ENCODE measurements at regions not wholly inside any gene's neighbourhood (a gene's known extent, or its start where the extent isn't known, plus 50 kb on each side); places are given as distances from the start of the nearest gene placed in this dataset.

DNA sequence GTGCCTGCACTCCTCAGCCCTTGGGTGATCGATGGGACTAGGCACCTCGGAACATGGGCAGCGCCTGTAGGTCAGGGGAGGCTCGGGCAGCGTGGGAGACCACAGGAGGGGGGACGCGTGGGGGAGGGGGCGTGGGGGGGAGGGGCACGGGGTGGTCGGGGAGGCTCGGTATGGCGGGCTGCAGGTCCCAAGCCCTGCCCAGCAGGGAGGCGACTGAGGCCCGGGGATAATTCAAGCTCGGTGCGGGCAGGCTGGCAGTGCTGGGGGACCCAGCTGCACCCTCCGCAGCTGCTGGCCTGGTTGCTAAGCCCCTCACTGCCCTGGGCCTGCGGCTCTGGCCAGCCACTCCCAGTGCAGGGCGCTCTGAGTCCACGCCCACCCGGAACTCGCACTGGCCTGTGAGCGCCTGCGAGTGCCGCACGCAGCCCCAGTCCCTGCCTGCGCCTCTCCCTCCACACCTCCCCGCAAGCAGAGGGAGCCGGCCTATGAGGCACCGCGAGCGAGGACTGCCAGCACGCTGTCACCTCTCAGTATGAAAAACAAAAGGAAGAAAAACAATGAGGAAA lies 1698.3 kb upstream of the RAG2 start:
- CTCF ChIA-PET, result no interaction called here
- no peak for DNase-seq (ENCODE audit: extremely low spot score)
- POLR2A ChIA-PET, result no interaction called here
- TF ChIP-seq ELF4 (IDR thresholded peaks at IDR 0.05) (no peak), SUZ12 (IDR thresholded peaks at IDR 0.05) (no peak), ZNF384 (IDR thresholded peaks at IDR 0.05) (no peak), ARNT (IDR thresholded peaks at IDR 0.05) (no peak), L3MBTL2 (conservative IDR thresholded peaks at IDR 0.05) (no peak), FOXK2 (IDR thresholded peaks at IDR 0.05) (no peak), LEF1 (IDR thresholded peaks at IDR 0.05; ENCODE audit: borderline replicate concordance) (no peak), NFRKB (IDR thresholded peaks at IDR 0.05) (no peak), HDGF (IDR thresholded peaks at IDR 0.05; ENCODE audit: borderline replicate concordance) (no peak), BHLHE40 (IDR thresholded peaks at IDR 0.05; ENCODE audit: borderline replicate concordance) (no peak), CTBP1 (IDR thresholded peaks at IDR 0.05; ENCODE audit: borderline replicate concordance) (no peak)
- TF ChIP-seq, protein P1, sequence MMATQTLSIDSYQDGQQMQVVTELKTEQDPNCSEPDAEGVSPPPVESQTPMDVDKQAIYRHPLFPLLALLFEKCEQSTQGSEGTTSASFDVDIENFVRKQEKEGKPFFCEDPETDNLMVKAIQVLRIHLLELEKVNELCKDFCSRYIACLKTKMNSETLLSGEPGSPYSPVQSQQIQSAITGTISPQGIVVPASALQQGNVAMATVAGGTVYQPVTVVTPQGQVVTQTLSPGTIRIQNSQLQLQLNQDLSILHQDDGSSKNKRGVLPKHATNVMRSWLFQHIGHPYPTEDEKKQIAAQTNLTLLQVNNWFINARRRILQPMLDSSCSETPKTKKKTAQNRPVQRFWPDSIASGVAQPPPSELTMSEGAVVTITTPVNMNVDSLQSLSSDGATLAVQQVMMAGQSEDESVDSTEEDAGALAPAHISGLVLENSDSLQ (IDR thresholded peaks at IDR 0.05), result no peak

DNA sequence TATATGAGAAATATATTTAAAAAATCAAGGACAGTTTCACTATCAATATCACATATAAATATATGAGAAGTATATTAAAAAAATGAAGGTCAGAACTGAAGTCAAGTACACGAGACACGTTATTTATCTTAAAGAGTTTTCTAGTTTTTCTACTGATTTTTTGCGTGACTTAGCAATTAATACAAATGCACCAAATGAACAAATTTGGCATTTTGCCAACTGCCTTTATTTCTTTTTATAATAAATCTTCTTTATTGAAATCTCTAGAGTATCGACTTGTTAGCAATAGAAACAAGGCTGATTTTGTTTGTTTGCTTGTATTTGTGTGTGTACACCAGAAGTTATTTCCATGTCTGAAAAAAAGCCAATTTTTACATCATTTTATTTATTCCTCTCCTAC lies 1684.7 kb upstream of the RAG2 start:
- no peak for DNase-seq (ENCODE audit: extremely low spot score)
- ChIA-PET CTCF (no interaction called here), POLR2A (no interaction called here)
- TF ChIP-seq BHLHE40 (IDR thresholded peaks at IDR 0.05; ENCODE audit: borderline replicate concordance) (no peak), SUZ12 (IDR thresholded peaks at IDR 0.05) (no peak), NFRKB (IDR thresholded peaks at IDR 0.05) (no peak), FOXK2 (IDR thresholded peaks at IDR 0.05) (no peak), FOXM1 (IDR thresholded peaks at IDR 0.05; ENCODE audit: borderline replicate concordance) (no peak), ELF4 (IDR thresholded peaks at IDR 0.05) (no peak), HDGF (IDR thresholded peaks at IDR 0.05; ENCODE audit: borderline replicate concordance) (no peak), CTBP1 (IDR thresholded peaks at IDR 0.05; ENCODE audit: borderline replicate concordance) (no peak), ARNT (IDR thresholded peaks at IDR 0.05) (no peak)

DNA sequence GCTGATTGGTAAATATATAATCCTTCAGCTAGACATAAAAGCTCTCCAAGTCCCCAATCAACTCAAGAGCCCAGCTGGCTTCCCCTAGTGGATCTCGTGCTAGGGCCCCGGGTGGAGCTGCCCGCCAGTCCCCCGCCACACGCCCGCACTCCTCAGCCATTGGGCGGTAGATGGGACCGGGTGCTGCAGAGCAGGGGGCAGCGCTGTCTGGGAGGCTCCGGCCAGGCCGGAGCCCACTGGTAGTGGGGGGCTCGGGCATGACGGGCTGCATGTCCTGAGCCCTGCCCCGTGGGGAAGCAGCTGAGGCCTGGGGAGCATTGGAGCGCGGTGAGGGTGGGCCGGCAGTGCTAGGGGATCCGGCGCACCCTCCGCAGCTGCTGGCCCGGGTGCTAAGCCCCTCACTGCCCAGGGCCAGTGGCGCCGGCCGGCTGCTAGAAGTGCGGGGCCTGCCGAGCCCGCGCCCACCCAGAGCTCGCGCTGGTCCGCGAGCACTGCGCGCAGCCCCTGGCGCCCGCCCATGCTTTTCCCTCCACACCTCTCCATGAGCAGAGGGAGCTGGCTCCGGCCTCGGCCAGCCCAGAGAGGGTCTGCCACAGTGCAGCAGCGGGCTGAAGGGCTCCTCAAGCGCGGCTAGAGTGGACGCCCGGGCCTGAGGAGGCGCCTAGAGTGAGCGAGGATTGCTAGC lies 1680.6 kb upstream of the RAG2 start:
- POLR2A ChIA-PET, result no interaction called here
- DNase-seq (ENCODE audit: extremely low spot score), result no peak
- CTCF ChIA-PET, result no interaction called here
- TF ChIP-seq ARNT (IDR thresholded peaks at IDR 0.05) (no peak), TARDBP (IDR thresholded peaks at IDR 0.05) (no peak)

DNA sequence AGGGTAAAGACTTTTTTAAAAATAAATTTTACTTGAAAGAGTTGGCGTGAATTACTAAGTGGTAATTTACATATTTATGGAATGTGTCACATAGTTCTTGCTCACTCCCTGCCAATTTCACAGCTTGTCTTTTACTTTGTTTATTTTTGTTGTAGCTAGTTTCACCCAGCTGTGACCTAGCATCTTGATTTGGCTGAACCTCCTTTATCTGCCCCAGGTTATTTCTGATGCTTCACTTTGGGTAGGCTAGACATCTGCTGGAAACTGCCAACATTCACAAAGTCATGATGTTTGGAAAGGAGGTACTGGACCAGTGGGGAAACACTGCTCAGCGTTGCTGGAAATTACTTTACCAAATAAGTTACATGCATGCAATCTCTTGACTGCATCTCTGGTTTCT lies 1676.0 kb upstream of the RAG2 start:
- no peak for TF ChIP-seq BHLHE40 (IDR thresholded peaks at IDR 0.05; ENCODE audit: borderline replicate concordance)
- no peak for TF ChIP-seq TARDBP (IDR thresholded peaks at IDR 0.05)
- no peak for TF ChIP-seq ELF4 (IDR thresholded peaks at IDR 0.05)
- no peak for TF ChIP-seq FOXM1 (IDR thresholded peaks at IDR 0.05; ENCODE audit: borderline replicate concordance)
- no peak for TF ChIP-seq ZNF384 (IDR thresholded peaks at IDR 0.05)
- no peak for TF ChIP-seq FOXK2 (IDR thresholded peaks at IDR 0.05)
- no peak for TF ChIP-seq SP1 (IDR thresholded peaks at IDR 0.05)
- TF ChIP-seq LEF1 (IDR thresholded peaks at IDR 0.05; ENCODE audit: borderline replicate concordance), result no peak
- no peak for TF ChIP-seq L3MBTL2 (conservative IDR thresholded peaks at IDR 0.05)
- TF ChIP-seq SUZ12 (IDR thresholded peaks at IDR 0.05), result no peak
- TF ChIP-seq HDGF (IDR thresholded peaks at IDR 0.05; ENCODE audit: borderline replicate concordance), result no peak
- no peak for TF ChIP-seq ARNT (IDR thresholded peaks at IDR 0.05)
- TF ChIP-seq, protein P1 (IDR thresholded peaks at IDR 0.05), result no peak
- TF ChIP-seq NFRKB (IDR thresholded peaks at IDR 0.05), result no peak
- TF ChIP-seq FOXA1 (IDR thresholded peaks at IDR 0.05), result no peak
- no peak for TF ChIP-seq CTBP1 (IDR thresholded peaks at IDR 0.05; ENCODE audit: borderline replicate concordance)

DNA sequence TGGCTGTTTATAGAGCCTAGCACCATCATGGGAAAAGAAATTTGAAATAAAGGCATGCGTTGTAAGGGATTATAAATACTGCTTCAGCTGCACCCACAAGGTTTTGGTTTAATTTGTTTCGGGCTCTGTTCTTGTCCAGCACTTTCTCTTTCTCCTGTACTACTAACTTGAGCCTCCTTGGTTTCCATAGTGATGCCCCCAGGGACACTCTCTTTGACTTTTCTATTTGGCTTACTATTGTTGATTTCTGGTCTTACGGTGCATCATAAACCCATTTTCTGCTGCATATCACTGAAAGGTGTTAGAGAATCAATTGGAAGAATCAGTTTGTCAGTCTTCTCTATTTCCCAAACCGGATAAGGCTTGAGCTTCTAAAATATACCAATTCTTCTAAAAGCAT lies 1674.3 kb upstream of the RAG2 start:
- CTCF ChIA-PET, result no interaction called here
- TF ChIP-seq ZNF384 (IDR thresholded peaks at IDR 0.05), result no peak
- TF ChIP-seq TARDBP (IDR thresholded peaks at IDR 0.05), result no peak
- no peak for TF ChIP-seq L3MBTL2 (conservative IDR thresholded peaks at IDR 0.05)
- no peak for TF ChIP-seq FOXK2 (IDR thresholded peaks at IDR 0.05)
- TF ChIP-seq CTBP1 (IDR thresholded peaks at IDR 0.05; ENCODE audit: borderline replicate concordance), result no peak
- no peak for TF ChIP-seq FOXA1 (IDR thresholded peaks at IDR 0.05)
- no peak for TF ChIP-seq NFRKB (IDR thresholded peaks at IDR 0.05)
- no peak for TF ChIP-seq LEF1 (IDR thresholded peaks at IDR 0.05; ENCODE audit: borderline replicate concordance)
- no peak for TF ChIP-seq ARNT (IDR thresholded peaks at IDR 0.05)
- no peak for TF ChIP-seq BHLHE40 (IDR thresholded peaks at IDR 0.05; ENCODE audit: borderline replicate concordance)
- no peak for TF ChIP-seq SUZ12 (IDR thresholded peaks at IDR 0.05)
- TF ChIP-seq, protein P1 (IDR thresholded peaks at IDR 0.05), result no peak
- DNase-seq (ENCODE audit: extremely low spot score), result no peak
- POLR2A ChIA-PET, result no interaction called here

More for the DNA sequence above, 1676.0 kb upstream of the RAG2 start:
- CTCF ChIA-PET, result no interaction called here
- no peak for DNase-seq (ENCODE audit: extremely low spot score)
- POLR2A ChIA-PET, result no interaction called here

DNA sequence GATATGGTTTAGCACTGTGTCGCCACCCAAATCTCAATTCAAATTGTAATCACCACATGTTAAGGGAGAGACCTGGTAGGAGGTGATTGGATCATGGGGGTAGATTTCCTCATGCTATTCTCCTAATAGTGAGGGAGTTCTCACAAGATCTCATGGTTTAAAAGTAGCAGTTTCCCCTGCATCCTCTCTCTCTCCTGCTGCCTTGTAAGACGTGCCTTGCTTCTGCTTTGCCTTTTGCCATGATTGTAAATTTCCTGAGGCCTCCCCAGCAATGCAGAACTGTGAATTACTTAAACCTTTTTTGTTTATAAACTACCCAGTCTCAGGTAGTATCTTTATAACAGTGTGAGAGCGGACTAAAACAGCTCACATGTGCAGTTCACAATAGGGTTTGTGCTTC lies 1668.7 kb upstream of the RAG2 start:
- no peak for DNase-seq (ENCODE audit: extremely low spot score)
- ChIA-PET POLR2A (no interaction called here), CTCF (no interaction called here)
- no peak for TF ChIP-seq LEF1 (IDR thresholded peaks at IDR 0.05; ENCODE audit: borderline replicate concordance)
- TF ChIP-seq HDGF (IDR thresholded peaks at IDR 0.05; ENCODE audit: borderline replicate concordance), result no peak
- TF ChIP-seq FOXK2 (IDR thresholded peaks at IDR 0.05), result no peak
- no peak for TF ChIP-seq ZNF384 (IDR thresholded peaks at IDR 0.05)
- no peak for TF ChIP-seq ELF4 (IDR thresholded peaks at IDR 0.05)
- TF ChIP-seq, protein P1 (IDR thresholded peaks at IDR 0.05), result no peak
- no peak for TF ChIP-seq FOXA1 (IDR thresholded peaks at IDR 0.05)
- TF ChIP-seq ARNT (IDR thresholded peaks at IDR 0.05), result no peak
- TF ChIP-seq FOXM1 (IDR thresholded peaks at IDR 0.05; ENCODE audit: borderline replicate concordance), result no peak
- TF ChIP-seq TARDBP (IDR thresholded peaks at IDR 0.05), result no peak
- TF ChIP-seq NFRKB (IDR thresholded peaks at IDR 0.05), result no peak
